ENCODE measurements at regions not wholly inside any gene's neighbourhood (a gene's known extent, or its start where the extent isn't known, plus 50 kb on each side); places are given as distances from the start of the nearest gene placed in this dataset.
A peak's percentile ranks its signal among the peaks of the same experiment; 100 is the strongest.

GRCh38 chr4:137754652-137755471 lies 222.6 kb upstream of the PCDH18 start:
- ATAC-seq (ENCODE audit: low FRiP score) (peak; percentile 72), DNase-seq (ENCODE audit: low spot score) (no peak)
- no peak for TF ChIP-seq CTCF (IDR thresholded peaks at IDR 0.05)

GRCh38 chr4:137749466-137749865 lies 217.2 kb upstream of the PCDH18 start:
- no peak for ATAC-seq (ENCODE audit: low FRiP score)
- no peak for DNase-seq (ENCODE audit: low spot score)
- no peak for TF ChIP-seq CTCF (IDR thresholded peaks at IDR 0.05)

GRCh38 chr4:137748616-137749015 lies 216.3 kb upstream of the PCDH18 start:
- no peak for TF ChIP-seq CTCF (IDR thresholded peaks at IDR 0.05)
- ATAC-seq (ENCODE audit: low FRiP score): no peak

GRCh38 chr4:137740141-137740540 lies 207.8 kb upstream of the PCDH18 start:
- ATAC-seq (ENCODE audit: low FRiP score) (no peak), DNase-seq (ENCODE audit: low spot score) (no peak)

More at GRCh38 chr4:137748616-137749015, 216.3 kb upstream of the PCDH18 start:
- DNase-seq (ENCODE audit: low spot score): no peak

GRCh38 chr4:137739391-137739790 lies 207.1 kb upstream of the PCDH18 start:
- no peak for ATAC-seq (ENCODE audit: low FRiP score)
- DNase-seq (ENCODE audit: low spot score): no peak
- no peak for TF ChIP-seq CTCF (IDR thresholded peaks at IDR 0.05)

More at GRCh38 chr4:137740141-137740540, 207.8 kb upstream of the PCDH18 start:
- TF ChIP-seq CTCF (IDR thresholded peaks at IDR 0.05): no peak

- TF ChIP-seq CTCF (IDR thresholded peaks at IDR 0.05): no peak
- ATAC-seq (ENCODE audit: low FRiP score): no peak
These were observed 206.2 kb upstream of the PCDH18 start for GRCh38 chr4:137738375-137738990.

More at GRCh38 chr4:137738375-137738990, 206.2 kb upstream of the PCDH18 start:
- no peak for DNase-seq (ENCODE audit: low spot score)

All from omental fat pad (tissue), 3 donors.